GM12873 (cell line): ENCODE measurements at regions not wholly inside any gene's neighbourhood (a gene's known extent, or its start where the extent isn't known, plus 50 kb on each side); places are given as distances from the start of the nearest gene placed in this dataset.

Experiments used
- TF ChIP-seq, protein P1 (sequence below): IDR thresholded peaks from 2 replicates; pipeline ENCODE4 v1.5.1; 2012; ENCODE audit warnings: low read depth, mild to moderate bottlenecking, moderate library complexity, low read length, control low read depth; ENCODE audit not compliant: insufficient read depth; ENCODE audit errors: missing control alignments

DNA sequence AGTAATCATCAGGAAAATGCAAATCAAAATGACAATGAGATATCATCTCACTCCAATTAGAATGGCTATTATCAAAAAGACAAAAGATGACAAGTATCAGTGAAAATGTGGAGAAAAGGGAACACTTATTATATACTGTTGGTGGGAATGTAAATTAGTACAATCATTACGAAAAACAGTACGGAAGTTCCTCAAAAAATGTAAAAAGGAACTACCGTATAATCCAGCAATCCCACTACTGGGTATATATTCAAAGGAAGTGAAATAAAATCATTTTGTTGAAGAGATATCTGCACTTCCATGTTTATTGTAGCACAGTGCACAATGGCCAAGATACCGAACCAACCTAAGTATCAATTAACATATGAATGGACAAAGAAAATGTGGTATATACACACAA lies 52.4 kb upstream of the TEX51 start:
- TF ChIP-seq, protein P1, sequence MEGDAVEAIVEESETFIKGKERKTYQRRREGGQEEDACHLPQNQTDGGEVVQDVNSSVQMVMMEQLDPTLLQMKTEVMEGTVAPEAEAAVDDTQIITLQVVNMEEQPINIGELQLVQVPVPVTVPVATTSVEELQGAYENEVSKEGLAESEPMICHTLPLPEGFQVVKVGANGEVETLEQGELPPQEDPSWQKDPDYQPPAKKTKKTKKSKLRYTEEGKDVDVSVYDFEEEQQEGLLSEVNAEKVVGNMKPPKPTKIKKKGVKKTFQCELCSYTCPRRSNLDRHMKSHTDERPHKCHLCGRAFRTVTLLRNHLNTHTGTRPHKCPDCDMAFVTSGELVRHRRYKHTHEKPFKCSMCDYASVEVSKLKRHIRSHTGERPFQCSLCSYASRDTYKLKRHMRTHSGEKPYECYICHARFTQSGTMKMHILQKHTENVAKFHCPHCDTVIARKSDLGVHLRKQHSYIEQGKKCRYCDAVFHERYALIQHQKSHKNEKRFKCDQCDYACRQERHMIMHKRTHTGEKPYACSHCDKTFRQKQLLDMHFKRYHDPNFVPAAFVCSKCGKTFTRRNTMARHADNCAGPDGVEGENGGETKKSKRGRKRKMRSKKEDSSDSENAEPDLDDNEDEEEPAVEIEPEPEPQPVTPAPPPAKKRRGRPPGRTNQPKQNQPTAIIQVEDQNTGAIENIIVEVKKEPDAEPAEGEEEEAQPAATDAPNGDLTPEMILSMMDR, result no peak
